ENCODE measurements at regions not wholly inside any gene's neighbourhood (a gene's known extent, or its start where the extent isn't known, plus 50 kb on each side); places are given as distances from the start of the nearest gene placed in this dataset.

GRCh38 chr10:128530301-128530700, 404.1 kb upstream of the MKI67 start:
- no peak for DNase-seq (ENCODE audit: low spot score)

- DNase-seq (ENCODE audit: low spot score) = no peak
Measured at GRCh38 chr10:128530946-128531345, 404.7 kb upstream of the MKI67 start.

- no peak for DNase-seq (ENCODE audit: low spot score)
Measured at GRCh38 chr10:128534686-128535085, 408.5 kb upstream of the MKI67 start.

- DNase-seq (ENCODE audit: low spot score) = no peak
Measured at GRCh38 chr10:128536259-128536658, 410.0 kb upstream of the MKI67 start.

- DNase-seq (ENCODE audit: low spot score) = no peak
Measured at GRCh38 chr10:128537834-128538330, 411.7 kb upstream of the MKI67 start.

- no peak for DNase-seq (ENCODE audit: low spot score)
Measured at GRCh38 chr10:128538671-128539070, 412.4 kb upstream of the MKI67 start.

- DNase-seq (ENCODE audit: low spot score) = no peak
Measured at GRCh38 chr10:128539510-128540127, 413.4 kb upstream of the MKI67 start.

- no peak for DNase-seq (ENCODE audit: low spot score)
Measured at GRCh38 chr10:128540128-128540762, 414.0 kb upstream of the MKI67 start.

GRCh38 chr10:128540781-128541761, 414.8 kb upstream of the MKI67 start:
- no peak for DNase-seq (ENCODE audit: low spot score)

GRCh38 chr10:128541926-128542475, 415.8 kb upstream of the MKI67 start:
- no peak for DNase-seq (ENCODE audit: low spot score)

- DNase-seq (ENCODE audit: low spot score) = no peak
Measured at GRCh38 chr10:128542659-128543058, 416.4 kb upstream of the MKI67 start.

GRCh38 chr10:128543151-128543550, 416.9 kb upstream of the MKI67 start:
- no peak for DNase-seq (ENCODE audit: low spot score)

GRCh38 chr10:128545216-128545615, 419.0 kb upstream of the MKI67 start:
- DNase-seq (ENCODE audit: low spot score) = no peak

- no peak for DNase-seq (ENCODE audit: low spot score)
Measured at GRCh38 chr10:128546651-128547165, 420.5 kb upstream of the MKI67 start.

- DNase-seq (ENCODE audit: low spot score) = no peak
Measured at GRCh38 chr10:128549101-128549608, 422.9 kb upstream of the MKI67 start.

- no peak for DNase-seq (ENCODE audit: low spot score)
Measured at GRCh38 chr10:128550045-128550444, 423.8 kb upstream of the MKI67 start.

GRCh38 chr10:128551475-128551874, 425.3 kb upstream of the MKI67 start:
- DNase-seq (ENCODE audit: low spot score) = no peak

- DNase-seq (ENCODE audit: low spot score) = no peak
Measured at GRCh38 chr10:128553755-128554154, 427.5 kb upstream of the MKI67 start.

- no peak for DNase-seq (ENCODE audit: low spot score)
Measured at GRCh38 chr10:128556182-128557110, 430.2 kb upstream of the MKI67 start.

GRCh38 chr10:128557149-128557710, 431.0 kb upstream of the MKI67 start:
- no peak for DNase-seq (ENCODE audit: low spot score)
